Sigmoid colon (tissue), 4 donors: ENCODE measurements at regions not wholly inside any gene's neighbourhood (a gene's known extent, or its start where the extent isn't known, plus 50 kb on each side); places are given as distances from the start of the nearest gene placed in this dataset.

Experiments used
- CTCF ChIP-seq, 4 experiments: fragments of 450-650 bp in 3 of 4; fragments of 200-600 bp in 1 of 4; IDR thresholded peaks; one replicate each; pipeline ENCODE4 v1.5.1; 2016 to 2019; ENCODE audit warnings: antibody characterized with exemption in 4 of 4, mild to moderate bottlenecking in 3 of 4, moderate library complexity in 2 of 4
- EP300 ChIP-seq, 4 donors: sonication (generic); formaldehyde crosslinking; IDR thresholded peaks; one replicate each; pipeline ENCODE4 v1.6.1; 2017; ENCODE audit warnings: antibody characterized with exemption in 4 of 4
- POLR2A ChIP-seq, 2 donors: fragments of 450-650 bp; IDR thresholded peaks; one replicate each; pipeline ENCODE4 v1.6.1; 2016; ENCODE audit warnings: antibody characterized with exemption in 2 of 2, mild to moderate bottlenecking in 2 of 2, moderate library complexity in 2 of 2
- POLR2AphosphoS5 ChIP-seq, 4 donors: sonication (generic); formaldehyde crosslinking; IDR thresholded peaks; one replicate each; pipeline ENCODE4 v1.6.1; 2017; ENCODE audit warnings: antibody characterized with exemption in 4 of 4

- TF ChIP-seq CTCF (IDR thresholded peaks at IDR 0.05) (no peak), POLR2A (IDR thresholded peaks at IDR 0.05) (no peak), POLR2AphosphoS5 (IDR thresholded peaks at IDR 0.05) (no peak), EP300 (IDR thresholded peaks at IDR 0.05) (no peak)
These were observed 93.2 kb upstream of the C14orf180 start for GRCh38 chr14:104486222-104486923.
